HG02981 (cell line): ENCODE measurements at regions not wholly inside any gene's neighbourhood (a gene's known extent, or its start where the extent isn't known, plus 50 kb on each side); places are given as distances from the start of the nearest gene placed in this dataset.
"Not testable (repeated sequence)": the region's sequence is repeated elsewhere in the genome, so short reads cannot be mapped to it uniquely, and the experiment has no call there.

ENCODE experiments used
- ATAC-seq: cut with Tn5 transposase; IDR thresholded peaks from one replicate; pipeline ENCODE4 v1.9.1; 2021; ENCODE audit warnings: mild to moderate bottlenecking, moderate library complexity; ENCODE audit not compliant: unreplicated experiment

- ATAC-seq: not testable (repeated sequence)
Observed at GRCh38 chr6:121634586-121634985, 199.1 kb downstream of the GJA1 start.

DNA sequence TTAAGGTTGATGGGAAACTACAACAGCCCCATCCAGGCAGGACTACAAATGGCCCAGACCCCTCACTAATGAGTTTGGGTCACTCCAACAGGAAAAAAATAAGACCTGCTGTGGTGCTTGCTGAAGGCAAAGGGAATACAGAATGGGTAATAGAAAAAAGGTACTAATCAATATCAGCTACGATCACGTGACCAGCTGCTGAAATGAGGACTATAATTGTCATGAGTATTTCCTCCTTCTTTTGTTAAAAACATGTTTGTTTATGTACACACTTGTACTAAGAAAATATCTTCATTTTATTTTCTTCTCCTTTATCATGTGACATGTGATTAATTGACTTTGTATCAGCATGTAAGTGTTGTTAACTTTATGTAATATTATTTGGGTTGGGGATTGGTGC lies 199.9 kb downstream of the GJA1 start:
- no peak for ATAC-seq

- ATAC-seq: not testable (repeated sequence)
Observed at GRCh38 chr6:121636217-121636616, 200.8 kb downstream of the GJA1 start.

- no peak for ATAC-seq
Observed at GRCh38 chr6:121639021-121639420, 203.6 kb downstream of the GJA1 start.

DNA sequence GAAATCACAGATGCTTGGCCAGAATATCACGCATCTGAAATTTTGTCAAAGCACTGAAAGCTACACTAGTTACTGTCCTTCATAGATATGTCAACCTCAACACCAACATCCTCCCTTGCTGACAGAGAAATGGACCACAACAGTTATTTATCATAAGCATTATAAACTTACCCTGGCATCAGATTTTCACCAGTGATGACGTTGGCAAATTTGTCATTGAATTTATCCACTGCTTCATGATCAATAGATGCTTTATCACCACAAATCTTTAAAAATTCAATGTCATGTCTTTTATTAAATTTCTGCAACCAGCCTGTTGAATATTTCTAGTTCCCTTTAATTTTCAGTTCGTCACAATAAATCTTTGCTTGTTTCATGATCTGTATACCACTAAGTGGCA lies 205.7 kb downstream of the GJA1 start:
- no peak for ATAC-seq

DNA sequence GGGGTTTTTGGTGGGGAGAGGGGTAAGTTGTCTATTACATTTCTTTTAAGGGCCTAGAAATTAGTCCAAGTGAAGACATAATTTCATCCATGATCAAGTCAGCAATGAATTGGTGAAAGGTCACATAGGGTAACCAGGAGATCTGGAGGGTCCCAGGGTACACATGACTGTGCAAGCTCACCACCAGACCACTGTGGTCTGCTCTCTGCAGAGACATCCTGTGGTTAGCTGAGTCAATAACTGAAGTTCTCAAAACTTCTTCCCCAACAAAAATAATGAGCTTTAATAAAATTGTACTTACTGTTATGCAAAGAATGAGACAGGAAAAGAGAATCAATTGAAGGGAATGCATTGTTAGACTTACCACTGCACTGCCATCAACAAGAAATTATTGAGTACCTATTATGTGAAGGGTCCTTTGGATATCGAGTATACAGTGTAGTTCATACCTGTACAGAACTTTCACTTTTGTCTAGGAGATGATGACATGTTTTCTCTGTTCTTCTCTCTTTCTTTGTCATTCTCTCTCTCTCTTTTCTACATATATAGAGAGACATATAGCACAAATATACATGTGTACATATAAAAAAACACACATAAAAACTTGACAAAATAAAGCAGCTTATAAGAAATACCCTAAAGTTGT lies 209.8 kb downstream of the GJA1 start:
- ATAC-seq: no peak

DNA sequence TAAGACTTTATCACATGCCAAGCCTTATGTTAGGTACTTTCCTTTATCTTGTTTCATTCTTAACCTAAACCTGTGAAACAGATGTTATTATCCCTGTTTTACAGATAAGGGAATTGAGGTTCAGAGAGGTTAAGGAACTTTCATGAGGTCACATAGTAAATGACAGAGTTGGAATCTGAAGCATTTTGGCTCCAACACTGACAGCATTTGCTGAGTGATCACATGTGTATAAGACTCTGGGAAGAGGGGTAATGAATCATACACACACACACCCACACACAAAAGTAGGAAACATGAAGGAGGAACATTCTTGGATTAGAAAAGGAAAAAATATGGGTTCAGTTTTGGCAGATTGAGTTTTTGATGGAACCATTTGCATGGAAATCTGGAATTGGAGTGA lies 212.5 kb downstream of the GJA1 start:
- ATAC-seq: no peak

- no peak for ATAC-seq
Observed at GRCh38 chr6:121649951-121650350, 214.5 kb downstream of the GJA1 start.

- ATAC-seq: no peak
Observed at GRCh38 chr6:121651420-121651819, 216.0 kb downstream of the GJA1 start.

DNA sequence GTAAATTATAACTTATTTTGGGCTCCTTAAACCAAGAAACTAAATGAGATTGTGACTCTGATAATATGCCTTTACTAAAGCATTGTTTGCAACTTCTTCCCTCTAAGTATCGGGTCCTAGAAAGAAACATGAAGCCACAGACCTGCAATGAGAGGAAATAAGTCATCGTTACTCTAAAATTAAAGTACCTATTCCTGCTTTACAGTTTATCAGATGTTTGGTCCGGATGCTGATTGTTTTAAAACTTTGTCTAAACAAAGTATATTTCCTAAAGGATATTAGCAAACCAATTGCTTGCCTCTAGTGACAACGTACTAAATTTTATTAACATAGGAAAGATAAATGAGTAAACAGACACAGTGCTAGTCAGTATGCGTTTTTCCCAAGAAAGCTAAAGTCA lies 216.8 kb downstream of the GJA1 start:
- ATAC-seq: no peak

DNA sequence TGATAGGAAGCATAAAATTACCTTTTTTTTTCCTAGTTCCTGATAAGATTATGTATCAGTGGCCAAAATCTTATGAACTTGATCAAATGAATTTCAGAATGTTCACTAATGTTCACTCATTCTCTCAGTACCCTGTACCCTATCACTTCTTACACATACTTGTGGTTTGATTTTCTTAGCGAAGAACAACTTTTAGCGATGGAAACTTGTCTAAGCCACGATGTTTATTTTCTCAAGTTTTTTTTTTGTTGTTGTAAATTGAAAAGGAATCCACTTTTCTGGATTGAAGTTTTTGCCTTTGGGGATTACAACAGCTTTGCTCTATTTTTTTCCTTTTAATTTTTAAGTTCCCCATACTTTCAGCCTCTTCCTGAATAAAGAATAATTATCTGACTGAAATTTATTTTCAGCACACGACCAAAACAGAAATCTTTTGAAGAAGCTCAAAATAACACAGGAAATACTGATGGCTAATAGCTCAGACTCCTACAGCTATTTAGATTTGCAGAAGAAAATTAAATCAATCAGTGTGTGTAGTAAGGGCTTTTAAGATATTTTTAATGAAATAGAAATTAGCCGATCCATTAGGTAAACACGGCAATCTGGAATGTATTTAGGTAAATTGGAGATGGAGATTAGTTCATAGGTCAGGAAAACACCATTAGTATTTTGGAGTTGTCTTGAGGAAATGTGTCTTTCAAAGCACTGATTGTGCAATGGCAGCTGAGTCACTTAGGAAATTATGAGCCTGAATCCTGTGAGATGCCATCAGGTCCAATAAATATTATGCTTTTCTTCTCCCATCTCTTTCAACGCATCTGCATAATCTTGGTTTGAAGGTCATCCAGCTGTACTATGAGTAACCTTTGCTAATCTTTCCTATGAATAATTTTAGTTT lies 217.5 kb downstream of the GJA1 start:
- ATAC-seq: no peak

DNA sequence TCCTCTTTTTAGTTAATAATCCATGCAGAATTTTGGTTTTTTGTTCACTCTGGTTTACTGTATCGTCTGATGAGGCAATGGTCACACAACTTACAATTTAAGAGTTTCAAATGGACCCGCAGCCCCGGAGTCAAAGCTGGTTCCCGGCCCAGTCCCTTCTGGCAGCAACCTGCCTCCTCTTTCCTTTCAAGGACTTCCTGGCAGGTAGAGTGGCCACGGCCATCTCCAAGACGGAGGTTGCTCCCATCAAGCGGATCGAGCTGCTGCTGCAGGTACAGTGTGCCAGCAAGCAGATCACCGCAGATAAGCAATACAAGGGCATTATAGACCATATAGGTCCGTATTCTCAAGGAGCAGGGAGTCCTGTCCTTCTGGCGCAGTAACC lies 218.2 kb downstream of the GJA1 start:
- no peak for ATAC-seq

GRCh38 chr6:121657972-121658371 lies 222.5 kb downstream of the GJA1 start:
- ATAC-seq: no peak

DNA sequence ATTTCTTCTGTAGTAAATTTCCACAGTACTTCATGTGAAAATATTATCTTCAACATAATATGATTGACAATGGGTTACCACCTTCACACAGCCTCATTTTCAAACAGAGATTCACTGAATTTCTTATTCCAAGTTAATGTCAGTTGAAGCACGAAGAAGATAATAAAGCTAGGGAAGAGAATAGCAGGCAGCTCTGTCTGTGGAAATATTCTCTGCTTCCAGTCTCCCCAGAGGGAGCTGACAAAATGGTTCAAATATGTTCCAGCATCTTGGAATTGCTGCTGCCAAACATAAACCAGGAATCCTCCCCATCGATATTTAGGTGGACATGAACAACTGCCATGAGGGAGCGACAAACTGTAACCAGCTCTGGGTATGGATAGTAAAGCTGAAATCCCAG lies 224.8 kb downstream of the GJA1 start:
- no peak for ATAC-seq

GRCh38 chr6:121663292-121663810 lies 227.9 kb downstream of the GJA1 start:
- ATAC-seq: no peak

- ATAC-seq: no peak
Observed at GRCh38 chr6:121664158-121664557, 228.7 kb downstream of the GJA1 start.

- no peak for ATAC-seq
Observed at GRCh38 chr6:121666814-121667213, 231.4 kb downstream of the GJA1 start.

DNA sequence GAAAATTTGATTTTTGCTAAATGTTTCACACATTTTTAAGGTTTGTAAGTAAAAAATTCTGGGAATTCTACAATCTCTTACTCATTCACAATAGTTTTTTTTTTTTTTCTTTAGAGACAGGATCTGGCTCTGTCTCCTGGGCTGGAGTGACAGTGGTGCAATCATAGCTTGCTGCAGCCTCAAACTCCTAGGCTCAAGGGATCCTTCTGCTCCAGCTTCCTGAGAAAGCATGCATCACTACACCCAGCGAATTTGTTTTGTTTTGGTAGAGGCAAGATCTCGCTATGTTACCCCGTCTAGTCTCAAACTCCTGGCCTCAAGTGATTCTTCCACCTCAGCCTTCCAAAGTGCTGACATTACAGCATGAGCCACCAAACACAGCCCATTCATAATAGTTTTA lies 232.8 kb downstream of the GJA1 start:
- ATAC-seq: no peak

- ATAC-seq: no peak
Observed at GRCh38 chr6:121670511-121670910, 235.1 kb downstream of the GJA1 start.

DNA sequence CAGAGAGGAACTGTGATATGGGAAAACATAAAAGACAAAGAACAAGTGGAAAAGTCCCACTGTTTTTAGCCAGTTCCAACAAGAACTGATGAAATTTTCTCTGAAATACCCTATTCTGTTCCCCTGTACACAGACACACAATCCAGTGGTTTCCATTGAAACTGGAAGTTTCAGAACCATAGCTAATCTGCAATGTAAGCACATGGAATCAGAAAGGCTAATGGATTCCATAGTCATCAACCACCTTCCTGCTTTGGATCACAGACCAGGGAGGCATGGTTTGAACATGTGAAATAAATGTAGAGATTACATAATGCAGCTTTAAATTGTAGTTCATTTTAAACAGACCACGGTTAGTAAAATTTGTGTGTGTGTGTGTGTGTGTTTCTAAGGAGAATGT lies 242.1 kb downstream of the GJA1 start:
- no peak for ATAC-seq

GRCh38 chr6:121678245-121678644 lies 242.8 kb downstream of the GJA1 start:
- no peak for ATAC-seq

DNA sequence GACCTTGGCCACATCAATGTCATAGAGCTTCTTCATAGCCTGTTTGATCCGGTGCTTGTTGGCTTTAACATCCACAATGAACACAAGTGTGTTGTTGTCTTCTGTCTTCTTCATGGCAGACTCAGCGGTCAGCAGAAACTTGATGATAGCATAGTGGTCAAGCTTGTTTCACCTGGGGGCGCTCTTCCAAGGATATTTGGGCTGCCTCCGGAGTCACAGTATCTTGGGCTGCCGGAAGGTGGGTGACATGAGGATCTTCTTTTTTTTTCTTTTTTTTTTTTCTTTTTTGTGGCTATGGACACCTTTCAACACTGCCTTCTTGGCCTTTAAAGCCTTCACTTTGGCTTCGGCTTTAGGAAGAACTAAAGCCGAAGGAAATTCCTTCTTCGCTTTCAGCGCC lies 244.6 kb downstream of the GJA1 start:
- ATAC-seq: no peak
